Breast epithelium (tissue), 3 donors: ENCODE measurements at regions not wholly inside any gene's neighbourhood (a gene's known extent, or its start where the extent isn't known, plus 50 kb on each side); places are given as distances from the start of the nearest gene placed in this dataset.

Source experiments
- CTCF ChIP-seq, 3 donors: fragments of 450-650 bp; IDR thresholded peaks; one replicate each; pipeline ENCODE4 v1.5.1; 2016 to 2017; ENCODE audit warnings: antibody characterized with exemption in 3 of 3, mild to moderate bottlenecking in 3 of 3, moderate library complexity in 3 of 3
- POLR2A ChIP-seq: fragments of 450-650 bp; IDR thresholded peaks from one replicate; pipeline ENCODE4 v1.6.1; 2016; ENCODE audit warnings: antibody characterized with exemption, mild to moderate bottlenecking, moderate library complexity
- POLR2AphosphoS5 ChIP-seq, 3 donors: sonication (generic); formaldehyde crosslinking; IDR thresholded peaks; one replicate each; pipeline ENCODE4 v1.6.1; 2017; ENCODE audit warnings: antibody characterized with exemption in 3 of 3

GRCh38 chr7:69204943-69205342 lies 393.3 kb upstream of the AUTS2 start:
- no peak for TF ChIP-seq CTCF (IDR thresholded peaks at IDR 0.05)
- TF ChIP-seq POLR2A: no peak
- TF ChIP-seq POLR2AphosphoS5 (IDR thresholded peaks at IDR 0.05): no peak
